ENCODE measurements at regions not wholly inside any gene's neighbourhood (a gene's known extent, or its start where the extent isn't known, plus 50 kb on each side); places are given as distances from the start of the nearest gene placed in this dataset.

DNA sequence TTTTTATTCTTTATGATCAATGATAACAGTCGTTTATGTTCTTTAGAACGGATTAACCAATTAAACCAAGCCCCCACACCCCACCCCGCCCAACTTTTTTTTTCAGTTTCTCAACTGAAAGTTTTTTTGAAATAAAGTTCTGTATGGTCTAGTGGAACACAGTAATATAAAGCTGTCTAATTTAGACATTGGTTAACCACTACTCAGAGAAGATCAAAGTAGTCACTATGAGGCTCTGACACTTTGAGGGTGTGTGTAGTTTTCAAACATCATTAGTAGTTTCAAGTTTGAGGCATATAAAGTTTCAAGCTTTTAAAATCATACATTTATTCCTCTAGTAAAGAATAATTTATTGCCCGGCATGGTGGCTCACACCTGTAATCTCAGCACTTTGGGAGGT, 413.2 kb downstream of the EFNB2 start:
- TF ChIP-seq POLR2AphosphoS5 (IDR thresholded peaks at IDR 0.05; ENCODE audit: borderline replicate concordance, low read depth, low read length) (no peak), EZH2 (IDR thresholded peaks at IDR 0.05) (no peak)

Data from SK-N-MC (cell line).